ENCODE measurements at regions not wholly inside any gene's neighbourhood (a gene's known extent, or its start where the extent isn't known, plus 50 kb on each side); places are given as distances from the start of the nearest gene placed in this dataset.

DNA sequence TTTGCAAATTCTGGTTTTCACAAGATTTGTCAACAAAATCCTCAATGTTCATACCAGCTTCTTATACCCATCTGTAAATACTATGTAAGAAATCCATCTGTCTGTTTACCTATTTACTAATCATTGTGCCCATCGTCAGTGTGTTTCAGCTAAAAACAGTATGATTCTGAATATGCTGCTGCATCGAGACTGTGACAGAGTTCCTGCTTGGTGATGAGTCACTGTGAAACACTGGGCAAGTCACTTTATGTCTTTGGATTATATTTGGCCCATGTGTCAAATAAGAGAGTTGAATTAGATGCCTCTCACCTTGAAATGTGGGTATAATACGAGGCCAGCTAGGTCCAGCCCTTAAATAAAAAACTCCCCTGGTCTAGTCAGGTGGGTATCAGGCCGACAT lies 79.3 kb downstream of the CBLL2 start (continued):
- TF ChIP-seq, protein P1, sequence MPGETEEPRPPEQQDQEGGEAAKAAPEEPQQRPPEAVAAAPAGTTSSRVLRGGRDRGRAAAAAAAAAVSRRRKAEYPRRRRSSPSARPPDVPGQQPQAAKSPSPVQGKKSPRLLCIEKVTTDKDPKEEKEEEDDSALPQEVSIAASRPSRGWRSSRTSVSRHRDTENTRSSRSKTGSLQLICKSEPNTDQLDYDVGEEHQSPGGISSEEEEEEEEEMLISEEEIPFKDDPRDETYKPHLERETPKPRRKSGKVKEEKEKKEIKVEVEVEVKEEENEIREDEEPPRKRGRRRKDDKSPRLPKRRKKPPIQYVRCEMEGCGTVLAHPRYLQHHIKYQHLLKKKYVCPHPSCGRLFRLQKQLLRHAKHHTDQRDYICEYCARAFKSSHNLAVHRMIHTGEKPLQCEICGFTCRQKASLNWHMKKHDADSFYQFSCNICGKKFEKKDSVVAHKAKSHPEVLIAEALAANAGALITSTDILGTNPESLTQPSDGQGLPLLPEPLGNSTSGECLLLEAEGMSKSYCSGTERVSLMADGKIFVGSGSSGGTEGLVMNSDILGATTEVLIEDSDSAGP (CRISPR knock-in tag; IDR thresholded peaks at IDR 0.05): no peak
- TF ChIP-seq, protein P2, sequence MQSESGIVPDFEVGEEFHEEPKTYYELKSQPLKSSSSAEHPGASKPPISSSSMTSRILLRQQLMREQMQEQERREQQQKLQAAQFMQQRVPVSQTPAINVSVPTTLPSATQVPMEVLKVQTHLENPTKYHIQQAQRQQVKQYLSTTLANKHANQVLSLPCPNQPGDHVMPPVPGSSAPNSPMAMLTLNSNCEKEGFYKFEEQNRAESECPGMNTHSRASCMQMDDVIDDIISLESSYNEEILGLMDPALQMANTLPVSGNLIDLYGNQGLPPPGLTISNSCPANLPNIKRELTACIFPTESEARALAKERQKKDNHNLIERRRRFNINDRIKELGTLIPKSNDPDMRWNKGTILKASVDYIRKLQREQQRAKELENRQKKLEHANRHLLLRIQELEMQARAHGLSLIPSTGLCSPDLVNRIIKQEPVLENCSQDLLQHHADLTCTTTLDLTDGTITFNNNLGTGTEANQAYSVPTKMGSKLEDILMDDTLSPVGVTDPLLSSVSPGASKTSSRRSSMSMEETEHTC (IDR thresholded peaks at IDR 0.05): no peak

DNA sequence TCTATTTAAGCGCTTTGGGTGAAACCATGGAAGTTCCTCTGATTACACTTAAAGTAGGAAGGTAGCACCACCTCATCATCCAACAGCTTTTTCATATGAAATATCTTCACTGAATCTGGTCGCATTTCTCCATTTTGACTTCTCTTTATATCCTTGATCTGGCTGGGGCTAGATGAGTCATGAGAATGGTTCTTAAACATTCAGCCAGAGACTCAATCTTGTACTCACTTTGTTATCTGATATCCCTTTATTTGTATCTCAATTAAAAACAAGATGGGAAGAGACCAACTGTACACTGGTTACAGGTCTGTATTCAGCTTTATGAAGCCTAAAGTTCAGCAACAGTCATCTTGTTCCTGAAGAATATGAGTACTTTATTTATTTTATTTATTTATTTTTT lies 84.9 kb downstream of the CBLL2 start:
- no peaks in the 10 kb centered on the region for H4K20me1 ChIP-seq (replicated peaks; ENCODE audit: control insufficient read depth, insufficient read depth, low read length)
- no peak overlapping the region for H3K9ac ChIP-seq (ENCODE audit: insufficient read depth in 1 of 2, low read depth in 2 of 2, low read length in 2 of 2)
- H3K9me3 ChIP-seq (replicated peaks; ENCODE audit: control insufficient read depth, insufficient read depth, low read depth, low read length): no peaks in the 10 kb centered on the region
- FAIRE-seq (no peak), DNase-seq (ENCODE audit: extremely low read depth in 1 of 4, low spot score in 3 of 4) (no peak), ATAC-seq (no peak)
- 0% methylated on average over 2 of the region's 2 CpGs for WGBS (ENCODE audit: insufficient coverage, low coverage, missing lambda C conversion rate)
- in situ Hi-C loops (cut with MboI) (no loop called here), intact Hi-C loops (cut with micrococcal nuclease) (no loop called here)
- H3K4me2 ChIP-seq (ENCODE audit: insufficient read depth, low read length): no peak overlapping the region
- no peaks in the 10 kb centered on the region for H3K4me1 ChIP-seq (replicated peaks in 1 of 2; ENCODE audit: control insufficient read depth in 2 of 2, insufficient read depth in 2 of 2, low read length in 2 of 2)
- no peak overlapping the region for H3K4me3 ChIP-seq
- ChIA-PET POLR2A (no interaction called here), CTCF (ENCODE audit: low intra/inter-chr PET ratio) (no interaction called here)
- H3K9me1 ChIP-seq (ENCODE audit: control insufficient read depth, insufficient read depth, low read length): no peaks in the 10 kb centered on the region
- no TSS peak for BruUV-seq (replicated peaks)
- TF ChIP-seq SIX5 (IDR thresholded peaks at IDR 0.05; ENCODE audit: borderline replicate concordance in 1 of 2, insufficient read depth in 1 of 2, low read depth in 1 of 2, low read length in 2 of 2): no peak
- TF ChIP-seq NR3C1 (CRISPR knock-in tag; IDR thresholded peaks at IDR 0.05): no peak
- no peak for TF ChIP-seq BHLHE40 (IDR thresholded peaks at IDR 0.05; ENCODE audit: low read length)
- H3K79me2 ChIP-seq (ENCODE audit: control insufficient read depth, insufficient read depth, low read length): no peaks in the 10 kb centered on the region
- no peak overlapping the region for H2AFZ ChIP-seq (ENCODE audit: low read depth, low read length)
- no peak overlapping the region for H3K27ac ChIP-seq (ENCODE audit: extremely low read depth, low read depth, low read length)
- H3K36me3 ChIP-seq (ENCODE audit: control insufficient read depth, insufficient read depth, low read length): no peaks in the 10 kb centered on the region
- no peaks in the 10 kb centered on the region for H3K27me3 ChIP-seq (ENCODE audit: control insufficient read depth in 2 of 2, insufficient read depth in 2 of 2, low read length in 2 of 2)
